Kidney capillary endothelial cell (primary cell): ENCODE measurements at regions not wholly inside any gene's neighbourhood (a gene's known extent, or its start where the extent isn't known, plus 50 kb on each side); places are given as distances from the start of the nearest gene placed in this dataset.
"Not testable (repeated sequence)": the region's sequence is repeated elsewhere in the genome, so short reads cannot be mapped to it uniquely, and the experiment has no call there.

Experiments
- DNase-seq: peaks from one replicate; pipeline ENCODE4 v3.0.0-alpha.2; 2018; ENCODE audit warnings: low spot score

DNA sequence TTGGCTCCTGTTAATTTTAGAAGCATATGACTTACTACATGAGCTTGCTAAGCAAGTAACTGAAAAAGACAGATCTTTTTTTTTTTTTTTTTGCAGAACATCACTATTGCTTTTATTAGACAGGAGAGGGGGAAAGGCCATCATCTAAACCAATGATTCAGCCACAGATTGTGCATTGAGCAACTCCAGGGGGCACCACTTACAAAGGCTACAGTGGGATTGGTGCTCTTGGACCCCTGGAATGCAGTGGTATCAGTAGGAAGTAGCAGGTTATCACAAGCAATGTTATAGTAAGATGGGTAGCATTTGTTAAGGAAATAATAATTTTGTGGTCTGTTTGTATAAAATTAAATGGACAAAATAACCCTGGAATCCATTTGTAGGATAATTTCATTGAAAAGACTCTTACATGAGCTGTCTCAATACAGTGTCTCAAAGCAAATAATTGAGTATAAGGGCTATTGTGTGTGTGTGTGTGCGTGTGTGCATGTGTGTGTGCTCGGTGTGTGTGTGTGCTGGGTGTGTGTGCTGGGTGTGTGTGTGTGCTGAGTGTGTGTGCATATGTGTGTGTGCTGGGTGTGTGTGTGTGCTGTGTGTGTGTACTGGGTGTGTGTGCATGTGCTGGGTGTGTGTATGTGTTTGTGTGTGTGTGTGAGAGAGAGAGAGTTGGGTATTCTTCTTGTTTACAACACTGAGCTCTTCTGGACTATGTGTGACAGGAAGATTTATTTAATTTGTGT is 296.3 kb downstream of the PCDH7 start:
- no peak for DNase-seq

DNA sequence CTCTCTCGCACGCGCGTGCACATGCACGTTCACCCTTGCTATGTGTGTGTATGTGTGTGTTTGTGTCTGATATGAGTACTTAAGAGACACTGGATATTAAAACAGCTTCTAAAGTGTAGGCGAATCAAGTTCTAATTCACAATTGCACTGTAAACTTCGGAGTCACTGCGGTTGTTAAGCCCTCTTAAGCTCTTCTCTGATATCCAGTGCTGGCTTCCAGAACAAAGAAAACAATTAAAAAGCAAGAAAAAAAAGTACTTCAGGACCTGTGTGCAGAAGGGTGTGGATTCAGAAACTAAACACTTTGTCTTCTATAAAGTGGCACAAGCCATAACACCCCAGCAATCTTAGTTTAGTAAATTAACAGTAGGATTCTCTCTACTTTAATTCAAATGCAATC is 300.2 kb downstream of the PCDH7 start:
- DNase-seq: no peak

DNA sequence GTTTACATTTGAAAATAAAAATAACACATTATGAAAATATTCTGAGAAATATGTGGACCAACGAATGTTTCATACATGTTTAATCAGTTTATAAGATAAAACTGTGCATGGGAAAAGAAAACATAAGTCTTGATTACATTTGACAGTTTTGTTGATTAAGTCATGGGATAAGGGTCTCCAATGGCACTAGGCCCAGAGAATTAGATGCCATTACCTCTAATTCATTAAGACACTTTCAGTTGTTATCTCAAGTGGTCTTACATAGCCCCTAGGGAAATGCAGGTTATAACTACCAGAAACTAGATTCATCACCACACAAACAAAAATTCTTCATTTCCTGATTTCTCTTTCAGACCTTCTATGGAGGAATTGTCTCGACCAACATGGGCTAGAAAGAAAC is 300.8 kb downstream of the PCDH7 start:
- DNase-seq: no peak

DNA sequence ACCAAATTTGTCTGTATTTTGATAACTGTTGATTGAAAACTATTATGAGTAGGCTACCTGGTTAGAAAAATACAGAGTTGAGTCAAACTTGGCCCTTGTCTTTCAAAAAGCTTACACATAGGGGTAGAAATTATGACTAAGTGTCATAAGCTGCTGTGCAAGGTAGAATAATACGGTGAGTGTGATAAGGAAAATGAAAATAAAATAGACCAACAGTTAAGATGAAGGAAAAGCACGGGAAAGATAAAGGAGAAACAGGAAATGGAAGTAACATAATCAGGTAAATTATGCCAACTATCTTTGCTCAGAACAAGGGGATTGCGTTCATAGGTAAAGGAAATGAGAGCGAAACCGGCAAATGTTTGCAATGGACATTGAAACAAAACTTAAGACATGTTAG is 302.5 kb downstream of the PCDH7 start:
- no peak for DNase-seq

DNA sequence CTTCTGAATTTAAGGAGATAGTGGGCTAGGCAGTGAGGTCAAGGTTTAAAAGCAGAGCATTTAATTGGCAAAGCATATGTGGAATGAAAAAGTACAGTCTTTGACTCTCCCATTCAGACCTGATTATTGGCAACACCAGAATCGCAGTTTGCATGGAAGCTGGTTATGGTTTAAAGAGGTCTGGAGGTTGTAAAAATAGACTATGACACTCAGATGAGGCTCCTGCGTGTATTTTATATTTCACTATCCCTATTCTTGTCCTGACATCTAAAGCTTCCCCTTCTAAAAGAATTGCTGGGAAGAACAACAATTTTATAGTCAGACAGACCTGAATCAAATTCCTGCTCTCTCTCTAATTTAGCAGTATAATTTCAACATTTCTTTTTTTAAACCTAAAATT is 302.9 kb downstream of the PCDH7 start:
- DNase-seq: no peak

DNA sequence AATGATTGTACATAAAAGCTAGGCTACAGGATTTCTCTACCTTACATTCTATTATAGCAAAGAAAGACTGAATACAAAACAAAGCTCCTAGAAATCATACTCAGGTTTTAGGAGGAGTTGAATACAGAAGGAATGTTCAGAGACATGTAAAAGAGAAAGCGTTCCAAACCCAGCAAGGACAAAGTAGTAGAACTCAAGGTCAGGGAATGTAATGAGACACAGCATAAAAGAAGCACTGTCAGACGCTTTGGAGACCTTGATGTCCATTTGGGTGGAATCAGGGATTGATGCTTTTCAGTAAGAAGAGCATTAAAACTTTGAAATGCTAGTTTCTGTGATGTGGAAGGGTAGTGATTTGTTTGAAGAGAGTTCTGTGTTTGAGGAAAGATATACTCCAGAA is 303.6 kb downstream of the PCDH7 start:
- no peak for DNase-seq

DNA sequence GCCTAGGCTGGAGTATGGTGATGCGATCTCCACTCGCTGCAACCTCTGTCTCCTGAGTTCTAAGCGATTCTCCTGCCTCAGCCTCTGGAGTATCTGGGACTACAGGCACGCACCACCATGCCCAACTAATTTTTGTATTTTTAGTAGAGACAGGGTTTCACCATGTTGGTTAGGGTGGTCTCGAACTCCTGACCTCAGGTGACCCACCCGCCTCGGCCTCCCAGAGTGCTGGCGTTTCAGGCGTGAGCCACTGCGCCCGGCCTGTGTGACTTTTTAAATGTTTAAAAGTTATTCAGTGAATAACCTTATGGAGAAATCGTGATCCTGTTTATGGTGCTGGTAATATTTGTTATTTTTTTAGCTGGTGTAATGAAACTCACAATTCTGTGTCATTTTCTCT is 304.6 kb downstream of the PCDH7 start:
- not testable (repeated sequence) for DNase-seq

DNA sequence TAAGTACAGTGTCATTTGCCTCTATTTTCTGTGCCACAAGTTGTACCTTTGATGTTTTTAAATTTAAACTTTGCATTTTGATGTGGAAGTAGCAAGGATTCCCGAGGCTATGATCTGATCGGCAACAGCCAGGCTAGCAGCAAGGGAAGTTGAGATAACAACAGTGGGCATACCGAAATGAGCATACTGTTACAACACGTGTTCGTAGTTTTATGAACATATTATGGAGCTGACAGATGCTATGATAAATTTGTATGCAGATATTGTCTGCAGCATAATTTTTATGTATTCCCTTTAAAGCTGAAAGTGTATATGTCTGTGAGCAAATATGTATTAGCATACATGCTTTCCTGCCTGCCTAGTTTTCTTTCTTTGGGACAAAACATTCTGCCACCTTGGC is 306.1 kb downstream of the PCDH7 start:
- DNase-seq: no peak

DNA sequence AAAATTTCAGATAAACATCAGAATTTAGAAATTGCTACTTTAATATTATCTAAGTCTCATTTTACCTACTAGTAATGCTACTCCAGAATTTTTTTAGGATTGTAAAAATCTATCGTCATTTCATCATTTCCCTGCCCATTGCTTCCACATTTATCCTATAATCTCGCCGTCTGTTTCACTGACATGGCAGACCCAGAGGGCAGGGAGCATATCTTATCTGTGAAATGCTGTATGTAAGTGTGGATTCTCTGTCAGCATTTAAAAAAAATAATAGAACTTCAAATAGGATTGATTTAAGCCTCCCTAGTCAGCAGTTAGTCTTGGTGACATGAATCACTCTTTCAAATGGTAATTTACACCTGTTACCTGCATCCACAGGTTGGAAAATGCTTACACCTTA is 314.4 kb downstream of the PCDH7 start:
- DNase-seq: no peak

DNA sequence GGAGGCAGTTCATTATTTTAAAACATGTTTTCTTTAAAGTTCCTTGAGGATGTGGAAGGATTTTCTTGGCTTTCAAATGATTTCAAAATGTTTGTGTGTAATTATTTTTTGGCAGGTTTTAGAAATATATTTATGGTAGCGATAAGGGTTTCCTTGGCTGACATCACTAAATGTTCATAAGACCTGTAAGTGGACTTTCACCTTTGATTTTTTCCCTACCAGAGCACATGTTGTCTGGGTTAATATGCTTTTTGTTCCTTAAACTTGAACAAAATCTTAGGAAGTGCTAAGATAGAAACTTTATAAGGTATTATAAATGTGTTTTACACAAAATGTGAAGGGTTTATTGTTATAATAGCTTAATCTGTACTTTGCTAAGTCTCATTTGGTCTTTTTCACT is 315.6 kb downstream of the PCDH7 start:
- no peak for DNase-seq

DNA sequence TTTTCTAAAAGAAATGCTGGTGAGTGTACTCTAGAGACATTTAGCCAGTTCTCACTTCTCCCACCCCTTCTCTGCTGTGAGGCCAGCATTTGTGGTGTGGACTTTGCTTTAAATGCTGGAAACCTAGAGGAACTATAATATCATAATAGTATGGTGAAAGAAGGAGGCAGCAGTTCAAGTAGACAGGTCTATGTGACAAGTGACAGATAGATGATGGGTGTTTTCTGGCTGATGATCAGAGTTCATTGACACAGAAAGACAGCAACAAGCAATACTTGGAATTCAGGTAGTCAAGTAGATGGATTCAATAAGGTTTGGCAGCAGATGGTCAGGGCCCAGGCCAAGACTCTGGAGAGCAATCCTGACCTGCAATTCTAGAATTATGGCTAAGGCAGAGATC is 317.5 kb downstream of the PCDH7 start:
- DNase-seq: no peak

DNA sequence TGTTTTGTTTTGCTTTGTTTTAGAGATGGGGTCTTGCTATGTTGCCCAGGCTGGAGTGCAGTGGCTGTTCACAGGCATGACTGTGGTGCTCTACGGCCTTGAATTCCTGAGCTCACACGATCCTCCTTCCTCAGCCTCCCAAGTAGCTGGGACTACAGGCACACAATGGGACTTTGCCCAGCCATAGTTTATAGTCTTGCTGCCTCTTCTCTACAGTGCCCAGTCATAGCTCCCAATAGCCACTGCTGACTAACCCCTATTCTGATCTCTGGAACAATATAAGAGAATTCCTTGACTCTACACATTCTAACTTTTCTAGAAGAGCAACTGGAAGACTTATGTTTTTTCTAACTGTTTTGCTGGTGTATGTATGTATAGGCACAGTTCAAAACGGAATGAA is 319.2 kb downstream of the PCDH7 start:
- DNase-seq: no peak

DNA sequence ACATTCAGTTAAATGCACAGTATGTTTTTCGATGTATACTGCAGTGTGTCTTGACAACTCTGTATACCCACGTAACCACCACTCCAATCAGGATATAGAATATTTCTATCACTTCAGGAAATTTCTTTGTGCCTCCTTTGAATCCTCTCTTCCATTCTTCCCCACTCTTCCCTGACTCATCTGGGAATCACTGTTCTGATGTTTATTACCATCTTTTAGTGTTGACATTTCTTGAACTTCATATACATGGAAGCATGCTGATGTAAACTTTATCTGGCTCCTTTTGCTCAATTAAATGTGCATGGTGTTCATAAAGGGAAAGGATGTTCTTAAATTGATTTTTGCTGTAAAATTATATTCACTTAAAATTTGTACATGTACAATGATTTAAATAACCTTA is 319.9 kb downstream of the PCDH7 start:
- no peak for DNase-seq

DNA sequence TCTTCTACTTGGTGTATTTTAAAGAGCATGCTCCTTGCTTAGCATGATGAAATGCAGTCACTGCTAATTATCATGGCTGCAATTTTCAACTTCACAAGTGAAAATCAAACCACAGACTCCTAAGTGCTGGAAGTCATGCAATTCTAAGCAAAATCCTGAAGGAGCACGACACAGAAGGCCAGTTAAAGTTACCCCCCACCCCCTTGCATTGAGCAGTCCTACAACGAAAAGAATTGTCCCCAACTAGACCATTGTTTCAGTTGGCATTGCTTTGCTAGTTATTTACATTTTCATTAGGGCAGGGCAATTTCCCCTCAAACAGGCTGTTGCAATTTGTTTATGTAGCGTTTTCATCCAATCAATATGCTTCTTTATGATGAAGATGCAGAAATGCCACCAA is 321.2 kb downstream of the PCDH7 start:
- DNase-seq: no peak

DNA sequence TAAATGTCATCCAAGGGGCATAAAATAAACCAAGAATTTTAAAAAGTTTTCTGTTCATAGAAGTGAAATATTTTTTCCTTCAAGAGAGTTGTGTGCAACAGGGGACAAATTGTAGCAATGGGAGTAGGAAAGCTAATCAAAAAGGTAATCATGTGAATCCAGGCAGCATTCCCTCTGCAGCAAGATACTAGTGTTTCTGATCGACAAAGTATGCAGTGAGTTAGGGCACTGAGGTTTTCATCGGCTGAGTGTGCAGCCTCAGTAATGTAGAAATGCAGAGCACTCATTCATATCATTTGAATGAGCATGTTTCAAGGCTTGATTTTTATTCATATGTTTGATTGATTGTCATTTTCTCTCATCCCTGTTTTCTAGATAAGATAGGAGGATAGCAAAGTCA is 321.7 kb downstream of the PCDH7 start:
- DNase-seq: no peak

DNA sequence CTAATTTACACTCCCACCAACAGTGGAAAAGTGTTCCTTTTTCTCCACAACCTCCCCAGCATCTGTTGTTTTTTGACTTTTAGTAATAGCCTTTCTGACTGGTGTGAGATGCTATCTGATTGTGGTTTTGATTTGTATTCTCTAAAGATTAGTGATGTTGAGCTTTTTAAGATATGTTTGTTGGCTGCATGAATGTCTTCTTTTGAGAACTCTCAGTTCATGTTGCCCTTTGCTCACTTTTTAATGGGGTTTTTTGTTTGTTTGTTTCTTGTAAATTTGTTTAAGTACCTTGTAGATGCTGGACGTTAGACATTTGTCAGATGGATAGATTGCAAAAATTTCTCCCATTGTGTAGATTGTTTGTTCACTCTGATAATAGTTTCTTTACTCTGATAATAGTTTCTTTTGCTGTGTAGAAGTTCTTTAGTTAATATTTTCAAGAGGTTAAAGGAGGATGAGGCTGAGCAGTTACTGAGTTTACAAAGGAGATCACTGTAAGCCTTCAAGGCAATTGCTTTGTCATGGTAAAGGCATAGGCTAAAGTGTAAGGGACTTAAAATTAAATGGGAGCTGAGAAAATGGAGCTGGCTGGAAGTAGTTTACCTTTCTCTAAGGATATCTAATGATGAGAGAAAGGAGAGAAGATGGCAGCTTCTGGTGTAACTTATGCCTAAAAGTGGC is 323.4 kb downstream of the PCDH7 start:
- no peak for DNase-seq

DNA sequence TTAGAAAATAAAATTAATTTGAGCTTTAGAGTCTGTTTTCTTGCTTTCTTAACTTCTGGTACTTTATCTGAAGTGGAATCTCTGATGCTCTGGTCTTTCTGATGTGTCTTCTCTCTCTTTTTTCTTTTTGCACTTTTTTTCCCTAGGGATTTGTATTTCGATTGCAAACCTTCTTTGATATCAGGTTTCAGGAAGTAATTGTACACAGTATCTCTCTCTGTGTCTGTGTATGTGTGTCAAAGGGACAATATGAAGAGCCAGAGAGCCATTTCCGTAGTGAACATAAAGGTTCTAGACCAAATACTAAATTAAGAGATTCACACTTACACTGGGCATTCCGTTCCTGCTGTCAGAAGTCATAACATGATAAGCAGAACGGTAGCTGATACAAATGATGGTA is 325.0 kb downstream of the PCDH7 start:
- no peak for DNase-seq

DNA sequence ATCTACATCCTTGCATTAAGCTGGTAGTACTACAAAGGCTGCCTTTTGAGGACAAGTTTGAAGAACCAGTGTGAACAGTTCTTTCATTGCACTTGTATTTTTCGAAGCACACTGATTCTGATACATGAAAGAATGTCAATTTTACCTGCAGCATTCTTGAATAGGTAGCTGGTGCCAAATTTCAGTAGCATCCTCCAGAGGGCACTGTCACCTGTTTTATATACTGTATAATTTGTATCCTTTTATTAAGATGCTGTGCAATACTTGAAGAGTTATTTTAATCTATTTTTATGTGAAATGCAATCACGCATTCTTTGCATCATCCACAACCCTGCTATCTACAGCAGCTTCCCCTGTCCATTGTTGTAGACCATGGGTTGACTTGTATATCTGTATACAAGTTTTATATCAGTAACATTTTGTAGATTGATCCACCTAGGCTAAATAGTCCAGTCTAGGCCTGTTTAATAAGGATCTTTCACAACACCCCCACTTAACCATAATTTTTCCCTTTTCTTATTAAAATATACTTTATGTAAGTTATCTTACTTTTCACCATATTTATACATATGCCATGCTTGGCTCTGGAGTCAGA is 325.7 kb downstream of the PCDH7 start:
- DNase-seq: peak; percentile 27

DNA sequence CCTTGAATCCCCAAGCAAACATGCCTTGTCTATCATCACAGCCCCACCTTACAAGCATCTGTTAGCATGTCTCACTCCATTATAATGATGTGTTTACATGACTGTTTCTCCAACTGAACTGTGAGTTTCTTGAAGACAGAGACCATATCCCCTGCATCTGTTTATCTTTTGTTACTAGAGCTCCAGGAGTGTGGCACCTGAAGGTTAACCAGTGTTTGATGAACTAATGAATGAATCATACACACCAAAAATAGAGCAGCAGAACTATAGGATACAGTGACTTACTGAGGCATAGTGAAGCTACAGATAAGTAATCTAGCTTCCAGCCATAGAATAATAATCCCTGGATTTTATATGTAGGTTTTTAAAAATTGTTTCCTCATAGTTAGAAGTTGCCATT is 331.0 kb downstream of the PCDH7 start:
- no peak for DNase-seq

DNA sequence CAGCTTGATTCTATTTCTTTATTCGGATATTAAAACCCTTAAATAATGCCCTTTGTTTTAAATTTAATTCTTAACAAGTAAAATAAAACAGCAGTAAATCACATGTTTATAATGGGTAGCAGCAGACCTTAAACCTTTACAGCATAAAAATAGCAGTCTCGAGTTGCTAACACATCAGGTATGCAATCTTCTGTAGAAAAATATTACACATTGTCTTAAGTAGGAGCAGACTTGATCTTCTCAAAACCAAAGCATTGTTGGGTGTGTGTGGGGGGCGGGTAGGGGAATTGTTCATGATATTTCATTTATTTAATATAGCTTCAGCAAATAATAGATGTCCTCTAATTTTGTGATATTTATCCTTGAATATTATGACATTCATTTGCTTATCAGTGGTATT is 331.4 kb downstream of the PCDH7 start:
- no peak for DNase-seq

DNA sequence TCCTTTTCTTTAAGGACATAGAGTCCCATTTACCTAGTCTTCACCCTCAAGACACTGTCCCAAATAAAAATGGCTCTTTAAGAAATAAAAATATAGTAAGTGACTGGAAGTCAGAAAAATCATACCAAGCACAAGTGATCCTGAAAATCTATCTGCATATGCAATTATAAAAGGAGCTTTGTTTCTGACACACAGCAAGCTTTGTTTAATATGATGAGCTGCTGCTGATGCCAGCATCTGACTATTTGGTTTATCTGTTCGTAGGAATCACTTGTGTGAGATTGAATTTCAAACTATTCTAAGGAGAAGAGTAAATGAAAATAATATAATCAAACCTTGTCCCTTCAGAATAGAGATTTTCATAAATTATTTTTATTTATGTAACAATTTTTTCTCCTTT is 332.4 kb downstream of the PCDH7 start:
- no peak for DNase-seq

DNA sequence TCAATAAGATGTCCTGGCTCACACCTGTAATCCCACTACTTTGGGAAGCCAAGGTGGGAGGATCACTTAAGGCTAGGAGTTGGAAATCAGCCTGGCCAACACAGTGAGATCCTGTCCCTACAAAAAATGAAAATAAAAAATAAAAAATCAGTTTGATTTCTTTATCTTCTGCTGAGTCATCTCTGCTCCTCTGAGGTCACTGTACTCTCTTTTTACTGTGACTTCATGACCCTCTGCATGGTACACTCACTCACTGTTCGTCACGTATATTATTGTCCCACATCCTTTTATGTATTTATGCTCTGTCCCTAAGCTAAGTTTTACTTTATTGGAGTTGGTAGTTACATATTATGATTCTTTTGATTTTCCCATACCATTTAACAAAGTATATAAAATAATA is 333.3 kb downstream of the PCDH7 start:
- no peak for DNase-seq

DNA sequence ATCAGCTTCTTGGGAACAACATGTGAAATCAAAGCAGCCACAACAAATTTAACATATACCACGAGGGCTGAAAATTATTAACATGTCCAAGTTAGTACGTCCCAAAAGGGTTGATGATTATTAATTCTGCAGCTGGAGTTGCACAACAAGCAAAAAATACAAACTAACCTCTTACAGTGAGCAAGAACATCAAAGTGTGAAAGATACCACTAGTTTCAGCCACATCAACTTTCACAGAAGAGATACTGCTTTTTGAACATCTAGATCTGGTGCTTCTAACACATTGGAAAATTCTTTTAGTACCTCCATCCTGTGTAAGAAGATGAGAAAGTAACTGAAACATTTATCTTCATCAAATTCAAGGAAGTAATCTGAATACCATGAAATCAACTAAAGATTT is 334.1 kb downstream of the PCDH7 start:
- DNase-seq: no peak

DNA sequence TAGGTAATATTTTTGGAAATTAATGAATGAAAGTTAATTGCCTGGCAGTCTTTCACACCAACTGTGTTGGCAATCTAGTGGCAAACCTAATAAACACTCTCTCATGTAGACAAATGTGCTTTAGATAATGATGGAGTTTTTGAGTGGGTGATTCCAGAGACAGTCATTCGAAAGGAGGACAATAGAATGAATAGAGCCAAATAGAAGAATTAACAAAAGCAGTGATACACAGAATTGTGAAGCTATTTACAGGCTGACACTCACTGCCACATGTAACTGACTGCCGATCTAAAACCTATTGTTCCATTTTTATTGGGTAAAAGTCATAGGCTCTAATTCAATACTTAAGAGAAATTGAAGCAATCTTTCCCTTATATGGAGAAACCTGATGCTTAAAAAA is 338.5 kb downstream of the PCDH7 start:
- DNase-seq: no peak
